Head of caudate nucleus (tissue), 42 donors: ENCODE measurements at regions not wholly inside any gene's neighbourhood (a gene's known extent, or its start where the extent isn't known, plus 50 kb on each side); places are given as distances from the start of the nearest gene placed in this dataset.
"Not testable (repeated sequence)": the region's sequence is repeated elsewhere in the genome, so short reads cannot be mapped to it uniquely, and the experiment has no call there.

Experiments used
- DNase-seq, 42 donors: peaks; one replicate each; pipeline versions ENCODE4 v3.0.0 to v3.0.0-alpha.2; 2020 to 2021; ENCODE audit warnings: mixed read lengths in 7 of 42
- intact Hi-C: fragments of 100-400 bp; cut with DNase I; formaldehyde crosslinking; loops from one replicate; pipeline ENCODE4 v1.15.0; 2022

DNA sequence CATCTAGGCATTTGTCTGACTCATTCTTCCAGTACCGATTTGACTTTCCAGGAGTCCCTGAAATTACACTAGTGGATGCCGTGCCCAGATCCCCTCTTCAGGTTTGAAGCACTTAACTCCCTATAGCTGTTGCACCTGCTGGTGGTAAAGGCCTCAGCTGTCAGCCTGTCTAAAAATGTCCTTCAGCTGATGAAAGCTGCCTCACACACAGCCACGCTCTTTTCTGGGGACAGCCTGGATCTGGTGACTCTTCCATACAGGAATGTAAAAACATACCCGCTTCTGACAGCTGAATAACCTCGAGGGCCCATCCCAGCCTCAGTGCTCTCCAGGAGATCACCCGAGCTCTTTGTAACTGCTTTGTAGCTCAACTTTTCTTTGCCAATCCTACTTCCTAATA lies 534.1 kb upstream of the GRM7 start:
- DNase-seq: no peak
- intact Hi-C loops: no loop called here

DNA sequence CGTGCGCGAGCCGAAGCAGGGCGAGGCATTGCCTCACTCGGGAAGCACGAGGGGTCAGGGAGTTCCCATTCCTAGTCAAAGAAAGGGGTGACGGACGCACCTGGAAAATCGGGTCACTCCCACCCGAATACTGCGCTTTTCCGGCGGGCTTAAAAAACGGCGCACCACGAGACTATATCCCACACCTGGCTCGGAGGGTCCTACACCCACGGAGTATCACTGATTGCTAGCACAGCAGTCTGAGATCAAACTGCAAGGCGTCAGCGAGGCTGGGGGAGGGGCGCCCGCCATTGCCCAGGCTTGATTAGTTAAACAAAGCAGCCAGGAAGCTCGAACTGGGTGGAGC lies 520.0 kb upstream of the GRM7 start:
- DNase-seq, intact Hi-C loops: not testable (repeated sequence)

- peak in 20 of 42 donors; percentile 2 to 62 (median 25) for DNase-seq
- intact Hi-C loops: no loop called here
These were observed 509.2 kb upstream of the GRM7 start for GRCh38 chr3:6351752-6352151.

DNA sequence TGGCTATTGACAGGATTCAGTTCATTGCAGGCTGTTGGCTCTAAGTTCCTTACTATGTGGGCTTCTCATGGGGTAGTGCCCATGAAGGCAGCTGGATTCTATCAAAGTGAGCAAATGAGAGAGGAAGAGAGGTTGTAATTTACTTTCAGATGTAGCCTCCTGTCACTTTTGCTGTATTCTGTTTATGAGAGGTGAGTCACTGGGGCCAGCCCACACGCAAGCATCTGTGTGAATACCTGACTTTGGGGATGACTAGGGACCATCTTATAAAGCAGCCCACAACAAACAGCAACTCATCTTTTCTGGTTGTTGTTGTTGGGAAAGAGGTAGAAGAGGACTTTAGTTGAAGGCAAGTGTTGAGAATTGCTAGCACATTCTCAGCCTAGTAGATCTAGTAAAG lies 506.3 kb upstream of the GRM7 start:
- intact Hi-C loops: no loop called here
- DNase-seq: no peak

- DNase-seq: no peak
- intact Hi-C loops: no loop called here
These were observed 498.5 kb upstream of the GRM7 start for GRCh38 chr3:6362406-6362805.

- intact Hi-C loops: no loop called here
- DNase-seq: no peak
These were observed 493.7 kb upstream of the GRM7 start for GRCh38 chr3:6367171-6367570.

GRCh38 chr3:6392123-6392522 lies 468.8 kb upstream of the GRM7 start:
- DNase-seq: no peak
- intact Hi-C loops: no loop called here

DNA sequence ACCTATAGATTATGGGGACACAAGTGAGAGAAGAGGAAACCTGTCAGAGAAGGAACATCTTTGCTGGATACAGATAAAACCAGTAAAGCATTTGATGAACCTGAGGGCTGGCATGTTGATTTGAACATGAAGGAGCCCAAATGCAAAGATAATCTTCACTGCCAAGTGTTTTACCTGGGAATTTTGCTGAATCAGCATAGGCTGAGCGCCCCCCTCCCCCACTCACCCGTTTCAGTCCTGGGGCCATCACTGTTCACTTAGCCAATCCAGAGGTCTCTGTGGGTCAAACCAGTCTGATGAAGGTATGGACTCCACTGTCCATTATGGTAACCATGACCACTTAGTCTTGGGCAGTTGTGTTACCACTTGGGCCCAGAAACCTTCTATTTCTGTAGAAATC lies 466.0 kb upstream of the GRM7 start:
- no peak for DNase-seq
- intact Hi-C loops: no loop called here

DNA sequence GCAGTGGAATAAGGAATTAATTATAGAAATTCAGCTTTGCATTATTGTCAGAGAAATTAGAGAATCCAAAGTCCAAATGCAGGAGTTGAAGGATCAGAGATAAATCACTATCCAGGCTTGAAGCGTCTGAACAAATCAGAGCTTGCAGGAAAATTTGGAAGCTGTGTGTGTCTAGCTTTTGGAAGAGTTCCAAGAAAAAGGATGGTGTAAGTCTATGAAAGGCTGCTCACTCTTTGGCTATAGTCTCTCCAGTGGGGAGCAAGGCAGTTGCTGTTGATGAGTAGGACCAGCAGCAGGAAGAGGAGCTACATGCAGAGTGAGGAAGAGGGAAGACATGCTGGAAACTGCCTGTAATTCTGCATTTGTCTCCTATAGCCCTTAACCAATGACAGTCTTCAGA lies 464.3 kb upstream of the GRM7 start:
- DNase-seq: no peak

GRCh38 chr3:6402666-6403065 lies 458.2 kb upstream of the GRM7 start:
- intact Hi-C loops, DNase-seq: not testable (repeated sequence)

More for the DNA sequence above, 464.3 kb upstream of the GRM7 start:
- intact Hi-C loops: no loop called here

GRCh38 chr3:6406923-6407322 lies 454.0 kb upstream of the GRM7 start:
- intact Hi-C loops, DNase-seq: not testable (repeated sequence)

DNA sequence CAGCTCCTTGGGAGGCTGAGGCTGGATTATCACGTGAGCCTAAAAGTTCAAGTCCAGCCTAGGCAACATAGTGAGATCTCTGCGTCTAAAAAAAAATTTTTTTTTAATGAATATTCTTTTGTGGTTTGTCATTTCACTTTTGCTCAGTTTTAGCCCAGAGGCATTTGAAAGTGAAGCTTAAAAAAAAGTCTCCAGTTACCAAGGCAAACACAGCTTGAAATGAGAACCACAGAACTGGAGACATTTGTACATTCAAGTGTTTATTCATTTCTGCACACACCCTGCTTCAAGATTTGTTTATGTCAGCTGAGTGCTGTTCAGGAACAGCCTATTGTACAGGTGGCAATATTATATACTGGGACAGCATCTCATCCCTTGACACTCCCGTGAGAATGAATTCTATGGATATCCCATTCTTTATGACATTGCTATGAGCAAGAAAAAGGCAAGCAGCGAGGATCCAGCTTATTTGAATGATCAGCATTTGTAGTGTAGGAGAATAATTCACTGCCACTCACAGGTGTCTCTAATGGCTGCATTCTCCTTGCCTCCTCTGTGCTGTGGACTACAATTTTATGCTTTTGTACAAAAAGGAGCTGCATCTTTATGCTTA lies 444.8 kb upstream of the GRM7 start:
- DNase-seq: no peak
- intact Hi-C loops: no loop called here

GRCh38 chr3:6417174-6417573 lies 443.7 kb upstream of the GRM7 start:
- no peak for DNase-seq
- intact Hi-C loops: no loop called here

GRCh38 chr3:6418485-6418884 lies 442.4 kb upstream of the GRM7 start:
- intact Hi-C loops: no loop called here
- DNase-seq: no peak

DNA sequence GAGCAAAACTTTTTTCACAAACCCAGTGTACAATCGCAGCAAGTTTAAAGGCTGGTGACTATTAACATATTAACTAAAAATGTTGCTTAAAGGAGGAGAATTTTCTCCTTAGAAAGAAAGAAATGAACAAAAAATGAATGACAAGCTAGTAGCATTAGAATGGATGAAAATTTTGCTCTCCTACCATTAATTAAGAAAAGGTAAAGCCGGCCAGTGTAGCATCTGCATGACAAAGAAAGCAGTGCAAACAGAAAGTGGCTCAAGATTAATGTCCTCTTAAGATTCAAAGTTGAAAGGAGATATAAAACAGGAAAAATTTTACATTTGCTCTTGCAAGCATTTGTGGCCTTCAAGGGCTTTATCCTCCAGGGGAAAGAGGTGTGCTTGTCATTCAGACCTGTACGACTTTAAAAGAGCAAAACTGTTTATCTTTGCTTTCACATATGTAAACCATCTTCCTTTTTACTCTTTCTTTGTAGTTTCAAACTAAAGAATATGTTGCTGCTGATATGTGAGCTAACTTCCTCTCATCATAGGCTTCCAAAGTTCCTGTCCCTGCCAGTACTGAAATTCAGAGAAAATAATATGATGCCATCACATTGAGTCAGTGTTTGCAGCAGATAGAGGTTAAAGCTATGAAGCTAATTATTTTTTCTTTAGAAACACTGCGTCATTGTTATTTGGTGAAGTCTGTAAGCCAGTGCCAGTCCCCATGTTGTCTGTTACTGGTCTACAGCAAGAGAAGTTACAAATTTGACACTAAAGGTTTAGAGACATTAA lies 439.1 kb upstream of the GRM7 start:
- intact Hi-C loops: no loop called here
- DNase-seq: no peak

GRCh38 chr3:6425289-6425820 lies 435.6 kb upstream of the GRM7 start:
- intact Hi-C loops: no loop called here
- DNase-seq: no peak

DNA sequence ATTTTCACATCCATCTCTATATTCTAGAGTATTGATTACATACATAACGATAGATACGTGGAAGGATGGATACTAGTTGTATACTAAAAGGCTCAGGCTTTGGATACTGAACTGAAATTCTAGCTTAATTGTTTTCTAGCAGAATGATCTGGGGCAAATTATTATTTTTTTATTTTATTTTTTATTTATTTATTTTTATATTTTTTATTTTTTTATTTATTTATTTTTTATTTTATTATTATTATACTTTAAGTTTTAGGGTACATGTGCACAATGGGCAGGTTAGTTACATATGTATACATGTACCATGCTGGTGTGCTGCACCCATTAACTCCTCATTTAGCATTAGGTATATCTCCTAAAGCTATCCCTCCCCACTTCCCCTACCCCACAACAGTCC lies 432.6 kb upstream of the GRM7 start:
- DNase-seq, intact Hi-C loops: not testable (repeated sequence)

DNA sequence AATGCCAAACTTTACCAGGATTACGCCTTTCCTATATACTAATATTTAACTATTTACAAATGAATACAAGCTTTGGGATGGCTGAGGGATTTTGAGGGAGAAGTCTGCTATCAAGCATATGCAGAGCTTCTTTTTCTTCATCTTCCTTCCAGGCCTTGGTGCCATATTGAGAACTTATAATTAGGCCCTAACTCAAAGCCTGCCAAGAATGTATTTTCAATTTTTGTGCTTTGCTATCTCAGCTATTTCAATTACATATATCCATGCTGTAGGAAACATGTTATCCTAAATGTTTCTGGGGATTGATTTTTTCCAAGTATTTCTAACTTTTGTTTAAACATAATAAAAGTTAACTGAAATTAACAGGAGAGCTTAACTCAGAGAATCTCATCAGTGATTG lies 425.0 kb upstream of the GRM7 start:
- intact Hi-C loops: no loop called here
- DNase-seq: no peak

GRCh38 chr3:6437631-6438030 lies 423.3 kb upstream of the GRM7 start:
- intact Hi-C loops: no loop called here
- no peak for DNase-seq

- intact Hi-C loops: no loop called here
- DNase-seq: no peak
These were observed 422.9 kb upstream of the GRM7 start for GRCh38 chr3:6438031-6438430.

GRCh38 chr3:6439226-6439625 lies 421.7 kb upstream of the GRM7 start:
- DNase-seq: no peak
- intact Hi-C loops: no loop called here
